ENCODE measurements at regions not wholly inside any gene's neighbourhood (a gene's known extent, or its start where the extent isn't known, plus 50 kb on each side); places are given as distances from the start of the nearest gene placed in this dataset.

DNA sequence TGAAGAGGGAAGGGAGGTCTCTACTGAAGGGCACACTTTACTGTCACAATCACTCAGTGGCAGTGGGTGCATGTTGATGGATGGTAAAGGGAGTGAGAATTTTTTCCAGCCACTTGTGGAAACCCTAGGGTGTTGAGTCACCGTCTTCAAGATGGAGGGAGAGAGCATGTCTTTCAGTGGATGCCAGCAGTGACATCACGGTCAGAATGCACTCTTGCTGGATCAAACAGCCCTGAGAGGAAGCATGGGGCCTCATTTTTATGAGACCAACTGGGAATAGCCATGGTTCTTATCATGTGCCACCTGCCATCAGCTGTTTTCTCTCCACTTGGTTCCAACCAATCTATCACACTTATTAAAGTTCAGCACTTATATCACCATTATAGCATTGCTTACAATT lies 182.5 kb downstream of the KCNRG start:
- DNase-seq = no peak

DNA sequence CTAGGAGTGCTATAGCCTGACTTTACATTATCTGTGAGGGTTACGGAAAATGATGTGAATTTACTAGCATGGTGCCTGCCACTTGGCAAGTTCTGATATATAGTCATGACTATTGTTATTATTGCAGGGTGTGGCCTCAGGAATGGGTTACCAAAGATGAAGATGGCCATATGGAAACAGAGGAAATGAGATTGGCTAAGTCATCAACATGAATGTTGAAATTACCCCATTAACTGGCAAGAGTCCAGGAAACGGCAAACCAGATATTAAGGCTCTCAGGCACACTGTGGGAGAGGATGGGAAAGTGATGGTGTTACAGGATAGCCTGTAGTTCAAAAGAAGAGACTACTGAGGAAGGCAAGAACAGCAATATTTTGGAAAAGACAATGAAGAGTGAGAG lies 183.3 kb downstream of the KCNRG start:
- DNase-seq = no peak

DNA sequence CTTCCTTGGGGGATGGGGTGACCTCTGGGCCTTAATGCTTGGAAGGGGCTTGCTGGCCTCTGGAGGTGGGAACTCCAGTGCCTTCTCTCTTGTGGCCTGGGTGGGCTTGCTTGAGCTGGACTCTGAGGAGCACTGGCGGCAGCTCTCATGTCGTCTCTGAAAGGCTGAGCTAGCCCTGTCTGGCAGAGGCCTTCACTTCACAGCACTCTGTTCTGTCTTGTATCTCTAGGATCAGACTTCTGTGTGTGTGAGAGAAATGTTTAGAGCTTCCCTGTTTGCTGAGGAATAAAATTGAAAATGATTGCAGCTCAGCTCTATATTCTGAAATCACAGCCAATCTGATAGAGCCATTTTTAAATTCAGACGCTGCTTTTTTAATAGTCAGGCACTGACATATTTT lies 185.3 kb downstream of the KCNRG start:
- no peak for DNase-seq

DNA sequence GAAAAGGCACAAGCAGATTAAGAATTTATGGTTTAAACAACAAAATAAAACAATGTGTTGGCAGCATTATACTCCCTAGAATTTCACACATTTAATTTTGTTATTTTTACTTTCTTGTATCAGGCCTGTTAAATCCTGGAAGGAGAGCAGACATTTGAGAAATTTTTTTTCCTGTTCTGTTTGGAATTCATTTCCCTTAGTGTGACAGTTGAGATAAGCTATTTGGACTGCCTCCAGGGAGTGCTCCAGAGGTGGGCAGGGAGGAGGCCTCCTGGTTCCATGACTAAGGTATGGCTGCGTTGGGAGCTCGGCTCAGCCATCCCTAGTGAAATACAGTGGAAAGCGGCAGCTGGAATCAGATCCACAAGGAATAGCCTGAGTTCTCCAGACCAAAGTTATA lies 185.7 kb downstream of the KCNRG start:
- no peak for DNase-seq

DNA sequence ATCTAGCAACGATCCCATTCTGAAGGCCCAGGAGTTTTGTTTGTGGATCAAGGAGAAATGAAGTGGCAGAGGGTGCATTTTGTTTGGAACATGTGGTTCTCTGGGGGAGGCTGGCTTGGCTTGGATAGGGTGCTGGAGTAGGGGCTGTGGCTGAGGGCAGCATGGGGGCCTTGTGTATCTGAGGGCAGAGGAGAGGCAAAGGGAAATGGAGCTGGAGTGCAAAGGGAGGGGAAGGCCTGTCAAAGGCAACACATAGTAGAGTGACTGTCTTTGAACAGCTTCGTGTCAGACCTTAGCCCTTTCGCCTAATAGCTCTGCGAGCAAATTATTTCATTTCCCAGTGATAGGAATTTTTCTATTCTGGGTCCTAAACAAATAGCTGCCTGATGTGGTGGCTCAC lies 187.2 kb downstream of the KCNRG start:
- no peak for DNase-seq

DNA sequence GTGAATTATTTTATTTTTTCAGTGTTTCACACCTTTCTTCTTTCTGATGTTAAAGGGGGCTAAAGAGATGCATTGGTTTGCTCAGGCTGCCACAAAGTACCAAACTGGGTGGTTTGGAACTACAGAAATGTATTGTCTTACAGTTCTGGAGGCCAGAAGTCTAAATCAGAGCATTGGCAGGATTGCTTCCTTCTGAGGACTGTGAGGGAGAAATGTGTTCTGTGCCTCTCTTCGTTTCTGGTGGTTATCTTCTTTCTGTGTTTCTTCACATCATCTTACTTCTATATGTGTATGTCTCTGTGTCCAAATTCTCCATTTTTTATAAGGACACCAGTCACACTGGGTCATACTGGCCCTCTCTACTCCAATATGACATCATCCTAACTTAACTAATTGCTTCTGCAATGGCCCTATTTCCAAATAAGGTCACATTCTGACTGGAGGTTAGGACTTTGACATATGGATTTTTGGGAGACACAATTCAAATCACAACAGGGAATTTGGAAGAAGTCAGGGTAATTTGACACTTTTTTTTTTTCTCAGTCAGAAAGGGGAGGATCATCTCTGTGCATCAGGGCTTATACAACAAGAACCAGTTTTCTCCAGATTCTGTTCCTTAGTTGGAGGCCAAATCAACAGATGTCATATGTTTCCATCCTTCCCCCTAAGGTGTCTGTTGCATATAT lies 188.2 kb downstream of the KCNRG start:
- DNase-seq = no peak

DNA sequence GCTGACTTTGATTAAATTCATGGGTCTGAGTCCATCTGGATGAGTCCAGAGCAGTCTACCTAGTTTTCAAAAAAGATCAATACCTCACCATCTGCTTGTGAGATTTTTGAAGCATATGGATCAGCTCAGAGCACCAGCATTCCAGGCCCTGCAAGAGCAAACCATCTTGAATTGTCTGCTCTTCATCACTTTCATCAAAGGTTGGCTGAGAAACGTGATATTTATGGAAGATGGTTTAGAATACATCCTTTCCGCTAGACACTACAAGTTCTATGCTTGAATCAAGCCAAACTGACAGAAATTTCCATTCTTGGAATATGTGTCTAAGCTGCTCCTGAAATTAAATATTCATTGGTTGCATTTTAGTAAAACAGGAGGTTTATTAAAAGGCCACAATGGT lies 190.3 kb downstream of the KCNRG start:
- DNase-seq = no peak

DNA sequence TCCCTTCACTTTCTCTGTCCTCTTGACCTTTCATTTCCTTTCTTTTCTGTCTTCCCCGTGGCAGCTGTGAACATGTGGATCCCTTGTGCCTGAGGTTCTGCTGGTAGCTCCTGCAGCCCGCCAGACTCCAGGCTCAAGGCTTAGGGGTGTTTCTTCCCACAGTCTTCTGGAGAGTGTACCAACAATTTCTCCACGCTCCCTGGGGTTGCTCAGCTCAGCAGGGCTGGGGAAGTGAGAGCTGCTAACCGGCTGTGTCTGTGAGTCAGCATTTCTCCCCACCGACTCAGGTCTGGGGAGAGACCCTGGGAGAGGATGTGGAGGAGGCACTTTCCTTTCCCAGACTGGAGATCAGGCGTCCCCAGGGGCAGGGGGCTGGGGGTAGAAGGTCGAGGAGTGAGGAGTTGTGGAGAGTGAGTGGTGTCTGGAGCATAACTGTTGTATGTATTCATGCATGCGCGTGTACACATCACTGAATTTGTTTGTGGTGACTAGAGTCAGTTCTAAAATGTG lies 193.6 kb downstream of the KCNRG start:
- DNase-seq = peak in 1 of 2 experiments; percentile 25

DNA sequence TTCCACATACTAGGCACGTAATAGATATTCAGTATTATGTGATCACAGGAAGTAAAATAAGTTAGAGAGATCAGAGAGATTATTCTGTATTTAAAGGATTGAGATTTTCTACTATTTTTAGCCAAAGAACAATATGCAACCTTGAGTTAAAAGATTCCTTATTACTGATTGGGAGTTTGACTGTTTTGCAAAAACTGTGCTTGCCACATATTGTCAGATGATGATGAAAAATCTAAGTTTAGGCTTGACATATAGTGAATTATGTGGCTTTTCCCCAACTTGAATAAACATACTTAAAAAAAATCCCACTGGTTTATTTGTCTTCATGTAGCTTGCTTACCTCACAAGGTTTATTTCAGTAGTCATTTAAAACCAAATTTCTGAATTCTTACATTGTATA lies 194.4 kb downstream of the KCNRG start:
- DNase-seq = no peak

DNA sequence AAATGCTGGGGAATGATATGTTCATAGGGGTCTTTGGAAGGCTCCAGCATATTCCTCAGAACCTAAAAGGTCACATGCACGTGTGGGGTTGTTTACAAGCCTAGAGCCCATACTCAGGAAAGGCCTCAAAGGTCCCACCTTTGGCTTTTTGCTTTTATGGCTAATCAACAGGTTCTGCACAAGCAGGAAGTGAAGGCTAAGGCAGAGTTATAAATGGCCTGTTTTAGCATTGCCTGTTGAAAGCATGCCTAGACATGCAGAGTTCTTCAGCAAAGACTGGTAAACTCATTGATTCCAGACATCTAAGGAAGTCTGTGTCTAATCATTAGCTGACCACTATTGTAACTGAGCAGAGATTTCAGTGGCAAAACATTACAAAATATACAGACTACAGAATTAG lies 198.3 kb downstream of the KCNRG start:
- no peak for DNase-seq

DNA sequence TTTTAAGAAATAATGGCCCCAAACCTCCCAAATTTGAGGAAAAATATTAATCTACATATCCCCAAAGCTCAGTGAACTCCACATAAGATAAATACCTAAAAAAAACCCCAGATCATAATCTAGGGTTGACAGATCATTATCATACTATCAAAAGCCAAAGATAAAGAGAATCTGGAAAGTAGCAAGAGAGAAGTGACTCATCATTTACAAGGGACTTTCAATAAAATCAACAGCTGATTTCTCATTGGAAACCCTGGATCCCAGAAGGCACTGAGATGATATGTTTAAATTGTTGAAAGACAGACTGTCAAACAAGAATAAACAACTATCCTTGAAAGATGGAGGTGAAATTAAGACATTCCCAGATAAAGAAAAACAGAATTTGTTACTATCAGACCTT lies 199.3 kb downstream of the KCNRG start:
- DNase-seq = no peak

DNA sequence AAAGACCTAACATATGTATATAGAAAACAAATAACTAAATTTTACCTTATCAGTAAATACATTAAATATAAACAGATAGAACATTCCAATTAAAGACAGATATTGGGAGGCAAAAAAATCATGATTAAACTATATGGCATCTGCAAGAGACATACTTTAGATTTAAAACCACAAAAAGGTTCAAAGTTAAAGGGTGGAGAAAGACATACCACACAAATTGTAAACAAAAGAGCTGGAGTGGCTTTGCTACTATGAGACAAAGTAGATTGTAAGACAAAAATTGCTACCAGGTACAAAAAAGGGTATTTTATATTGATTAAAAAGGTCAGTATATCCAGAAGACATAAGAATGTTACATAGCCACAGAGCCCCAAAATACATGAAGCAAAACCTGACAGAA lies 200.2 kb downstream of the KCNRG start:
- no peak for DNase-seq

DNA sequence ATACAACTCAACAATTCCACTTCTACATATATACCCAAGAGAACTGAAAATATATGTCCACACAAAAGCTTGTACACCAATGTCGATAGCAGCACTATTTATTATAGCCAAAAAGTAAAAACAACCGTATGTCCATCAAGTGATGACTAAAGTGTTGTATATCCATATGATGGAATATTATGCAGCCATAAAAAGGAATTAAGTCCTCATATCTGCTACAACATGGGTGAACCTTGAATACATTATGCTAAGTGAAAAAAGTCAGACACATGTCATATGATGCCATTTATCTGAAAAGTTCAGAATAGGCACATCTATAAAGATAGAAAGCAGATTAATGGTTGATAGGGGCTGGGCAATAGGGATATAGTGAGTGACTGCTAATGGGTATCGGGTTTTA lies 204.5 kb downstream of the KCNRG start:
- no peak for DNase-seq

DNA sequence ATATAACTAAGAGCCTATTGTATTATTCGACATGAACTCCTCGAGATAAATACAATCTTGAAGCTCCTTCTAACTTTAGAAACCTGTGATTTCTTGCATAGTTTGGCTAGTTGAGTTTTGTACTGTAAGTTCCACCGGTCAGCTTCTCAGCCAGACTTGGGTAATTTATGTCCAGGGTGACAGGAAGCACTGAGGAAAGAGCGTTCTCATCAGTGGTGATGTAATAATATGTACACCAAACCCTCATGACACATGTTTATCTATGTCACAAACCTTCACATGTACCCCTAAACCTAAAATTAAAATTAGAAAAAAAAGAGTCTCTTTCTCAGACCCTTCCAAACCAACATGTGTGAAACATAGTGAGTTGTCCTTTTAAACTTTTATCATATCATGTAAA lies 205.7 kb downstream of the KCNRG start:
- DNase-seq = no peak

DNA sequence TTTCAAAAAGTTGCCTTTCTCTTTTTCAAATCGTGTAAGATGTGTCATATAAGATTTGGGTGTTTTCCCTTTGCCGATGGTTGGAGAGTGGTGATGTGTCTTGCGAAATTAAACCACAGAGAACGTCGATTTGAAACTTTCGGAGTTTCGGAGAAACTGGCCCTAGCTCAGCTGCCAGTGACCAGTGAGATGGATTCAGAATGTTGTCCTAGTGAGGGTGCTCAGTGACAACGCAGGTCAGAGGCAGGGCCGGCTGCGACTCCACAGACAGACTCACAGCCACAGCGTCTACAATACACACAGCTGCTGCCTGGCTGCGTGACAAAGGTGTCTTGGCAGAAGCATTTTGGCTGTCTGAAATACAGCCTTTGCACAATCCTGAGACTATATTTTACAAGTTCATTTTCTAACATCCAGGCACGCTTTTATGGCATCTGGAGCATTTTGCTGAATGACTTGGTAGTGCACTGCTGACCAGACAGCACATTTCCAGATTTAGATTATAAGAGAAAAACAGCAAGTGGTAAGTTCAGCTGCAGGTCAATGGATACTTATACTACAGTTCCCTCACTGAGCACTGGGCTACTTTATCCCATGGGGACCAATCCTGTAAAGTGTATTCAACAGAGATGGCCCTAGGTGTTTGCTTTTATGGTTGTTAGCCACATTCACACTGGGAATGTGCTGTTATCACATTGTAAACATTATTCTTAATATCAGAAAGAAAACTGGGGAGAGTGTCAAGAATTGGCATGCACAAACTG lies 207.5 kb downstream of the KCNRG start:
- peak; percentile 59 to 68 for DNase-seq

DNA sequence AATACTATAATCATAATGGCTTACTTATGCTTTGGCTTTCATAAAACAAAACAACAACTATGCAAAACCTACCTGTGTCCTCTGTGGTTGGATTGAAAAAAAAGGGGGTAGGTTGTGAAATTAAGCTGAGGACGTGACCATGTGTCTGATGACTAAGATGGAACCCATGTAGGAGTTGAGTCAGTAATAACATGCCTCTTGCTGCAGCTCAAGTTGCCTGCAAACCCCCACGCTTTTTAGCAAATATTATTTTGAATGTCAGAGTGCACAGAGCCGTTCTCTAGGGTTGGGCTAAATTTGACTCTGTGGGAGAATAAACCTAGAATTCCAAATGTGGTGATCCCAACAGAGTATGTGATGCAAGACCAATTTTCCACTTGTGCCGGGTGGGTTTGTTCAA lies 209.3 kb downstream of the KCNRG start:
- DNase-seq = no peak

DNA sequence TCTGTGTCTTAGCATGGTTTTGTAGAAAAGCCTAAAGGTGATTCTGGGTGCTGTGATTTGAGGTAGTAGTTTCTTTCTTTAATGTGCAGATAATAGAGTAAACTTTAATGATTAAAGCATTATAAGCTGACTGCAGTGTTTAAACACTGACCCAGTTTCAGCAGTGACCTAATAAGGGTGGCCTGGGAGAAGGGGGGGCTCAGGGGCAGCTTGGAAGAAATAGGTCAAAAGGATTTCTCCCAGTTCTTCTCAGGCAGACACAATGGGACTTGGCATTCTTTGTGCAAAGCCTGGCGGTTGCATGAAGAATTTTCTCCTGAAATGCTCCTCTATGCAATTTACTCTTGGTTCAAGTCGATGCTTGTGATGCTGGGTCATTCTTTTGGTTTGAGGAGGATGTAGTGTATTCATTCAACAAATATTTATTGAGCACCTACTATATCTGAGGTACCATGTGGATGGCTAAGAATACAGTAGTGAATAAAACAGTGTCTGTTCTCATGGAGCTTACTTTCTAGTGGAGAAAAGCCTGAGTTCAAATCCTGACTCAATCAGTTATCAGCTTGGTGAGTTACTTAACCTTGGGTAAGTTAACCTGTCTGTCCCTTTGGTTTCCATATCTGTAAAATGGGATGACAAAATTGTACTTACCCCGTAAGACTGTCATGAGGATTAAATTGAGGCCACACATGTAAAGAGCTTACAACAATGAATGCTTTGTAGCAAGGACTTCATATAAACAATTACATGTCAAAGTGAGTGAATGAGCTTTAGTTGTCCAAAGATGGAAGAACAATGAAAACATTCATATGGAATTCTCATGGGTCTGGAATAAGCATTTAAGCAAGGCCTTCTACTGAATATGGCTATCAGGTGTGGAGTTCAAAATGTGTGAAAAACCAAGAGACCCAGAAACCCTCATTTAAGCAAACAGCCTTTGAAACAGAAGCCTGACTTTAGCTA lies 210.2 kb downstream of the KCNRG start:
- DNase-seq = no peak

DNA sequence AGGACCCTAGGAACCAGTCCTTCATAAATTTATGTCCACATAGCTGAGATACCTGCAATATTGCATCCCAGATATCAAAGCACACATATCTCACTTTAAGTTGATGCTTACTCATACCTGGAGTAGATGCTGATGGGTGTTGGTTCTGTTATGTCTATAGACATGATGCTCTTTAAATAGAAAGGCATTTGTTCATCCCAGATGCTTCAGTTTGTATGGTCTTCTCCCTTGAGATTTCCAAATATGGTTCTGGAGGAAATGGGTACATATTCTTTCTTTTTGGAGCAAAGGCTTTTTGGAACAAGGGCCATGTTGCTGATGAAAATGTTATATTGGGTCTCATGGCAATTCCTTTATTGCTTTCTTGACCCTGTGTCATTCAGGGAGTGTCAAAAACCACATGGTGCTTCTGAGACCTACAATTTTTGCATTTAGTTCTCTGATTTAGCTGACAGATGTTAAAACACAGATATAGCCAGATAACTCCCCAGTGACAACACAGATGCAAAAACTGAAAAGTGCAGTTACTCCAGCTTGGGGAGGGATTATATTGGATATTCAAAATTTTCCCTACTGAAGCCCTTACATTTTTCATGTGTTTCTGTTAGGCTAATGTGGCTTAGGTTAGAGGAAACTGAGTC lies 211.4 kb downstream of the KCNRG start:
- no peak for DNase-seq

DNA sequence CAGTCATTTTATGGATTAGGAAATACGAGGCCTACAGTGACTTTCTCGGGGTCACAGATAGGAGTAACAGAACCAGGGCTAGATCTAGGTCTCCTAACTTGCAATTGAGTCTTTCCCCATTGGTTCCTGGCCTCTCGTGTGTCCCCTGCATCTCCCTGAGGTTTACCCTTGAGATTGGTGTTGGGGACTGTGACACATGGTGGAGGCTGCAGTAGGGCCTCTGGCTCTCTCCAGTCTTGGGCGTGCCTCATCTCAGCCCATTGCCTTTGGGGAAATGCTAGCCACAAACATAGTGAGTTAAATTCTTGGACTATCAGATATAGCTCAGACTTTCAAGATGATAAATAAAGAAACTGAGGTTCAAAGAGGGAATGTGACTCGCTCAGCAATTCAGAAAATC lies 212.1 kb downstream of the KCNRG start:
- DNase-seq = no peak

DNA sequence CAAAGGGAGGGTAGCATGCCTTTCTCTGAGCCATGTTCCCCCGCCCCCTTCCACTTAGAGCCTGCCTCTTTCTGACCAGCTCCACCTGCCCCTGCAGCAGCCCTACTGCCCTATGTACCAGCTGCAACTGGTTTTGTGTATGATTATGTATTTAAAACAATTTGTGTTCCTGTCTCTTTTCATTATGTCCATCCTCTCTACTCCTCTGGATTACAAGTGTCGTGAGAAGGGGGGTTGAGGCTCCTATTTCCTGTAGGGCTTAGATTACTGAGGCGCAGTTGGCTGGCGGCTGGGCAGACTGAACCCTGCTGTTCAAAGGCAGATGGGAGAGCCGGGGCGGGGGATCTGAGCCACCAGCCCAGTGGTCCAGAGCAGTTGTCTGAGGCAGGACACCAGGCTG lies 213.3 kb downstream of the KCNRG start:
- DNase-seq = peak; percentile 16 to 39

DNA sequence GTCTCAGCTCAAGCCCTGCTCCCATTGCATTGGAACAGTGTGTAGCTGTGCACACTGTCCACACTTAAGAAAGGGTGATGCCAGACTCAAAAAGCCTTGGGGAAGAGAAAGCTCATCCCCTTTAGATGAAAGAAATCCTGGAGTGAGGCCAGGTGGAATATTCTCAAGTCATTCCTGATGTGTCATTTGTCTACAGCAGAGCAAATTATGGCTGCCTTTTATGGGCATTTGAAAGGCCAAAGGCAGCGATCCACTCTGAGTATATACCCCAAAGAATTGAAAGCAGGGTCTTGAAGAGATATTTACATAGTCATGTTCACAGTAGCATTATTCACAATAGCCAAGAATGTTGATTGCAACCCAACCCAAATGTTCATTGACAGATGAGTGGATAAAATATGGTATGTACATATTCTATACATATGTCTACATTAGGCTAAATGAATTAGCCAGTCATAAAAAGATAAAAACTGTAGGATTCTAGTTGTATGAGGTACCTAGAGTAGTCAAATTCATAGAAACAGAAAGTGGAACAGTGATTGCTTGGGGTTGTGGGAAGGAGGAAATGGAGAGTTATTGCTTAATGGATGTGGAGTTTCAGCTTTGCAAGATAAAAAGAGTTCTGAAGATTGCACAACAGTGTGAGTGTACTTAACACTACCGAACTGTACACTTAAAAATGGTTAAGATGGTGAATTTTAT lies 214.9 kb downstream of the KCNRG start:
- DNase-seq = no peak

DNA sequence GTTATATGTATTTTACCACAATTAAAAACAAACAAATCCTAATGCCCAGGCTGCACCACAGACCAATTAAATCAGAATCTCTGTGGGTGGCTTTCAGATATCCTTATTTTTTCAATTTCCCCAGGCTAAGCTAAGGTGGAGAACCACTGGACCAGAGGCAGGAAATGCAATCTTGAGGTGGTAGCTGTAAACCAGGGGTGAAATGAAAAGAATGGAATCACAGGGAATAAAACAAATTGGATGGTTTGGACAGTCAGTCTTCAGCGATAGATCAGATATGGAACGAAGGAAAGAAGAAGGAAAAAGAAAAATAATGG lies 215.4 kb downstream of the KCNRG start:
- DNase-seq = no peak
